ENCODE measurements at regions not wholly inside any gene's neighbourhood (a gene's known extent, or its start where the extent isn't known, plus 50 kb on each side); places are given as distances from the start of the nearest gene placed in this dataset.

DNA sequence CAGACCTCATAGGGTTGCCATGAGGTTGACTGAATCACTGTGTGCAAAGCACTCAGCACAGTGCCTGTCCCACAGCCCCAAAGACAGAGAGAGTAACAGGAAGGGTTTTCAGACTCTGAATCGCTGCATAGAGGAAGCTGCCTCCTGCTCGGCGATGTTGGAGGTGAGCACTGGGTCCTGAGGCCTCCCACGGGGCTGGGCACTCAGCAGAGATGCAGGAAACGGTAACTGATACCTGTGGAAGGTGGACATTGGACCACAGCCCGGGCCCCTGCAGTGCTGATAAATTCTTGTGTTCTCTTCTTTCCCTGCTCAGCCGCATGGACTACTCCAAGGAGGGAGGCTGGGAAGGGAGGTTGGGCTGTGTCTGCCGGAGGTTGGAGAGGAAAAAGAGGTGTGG lies 389.7 kb downstream of the PTPRU start:
- TF ChIP-seq, protein P1, sequence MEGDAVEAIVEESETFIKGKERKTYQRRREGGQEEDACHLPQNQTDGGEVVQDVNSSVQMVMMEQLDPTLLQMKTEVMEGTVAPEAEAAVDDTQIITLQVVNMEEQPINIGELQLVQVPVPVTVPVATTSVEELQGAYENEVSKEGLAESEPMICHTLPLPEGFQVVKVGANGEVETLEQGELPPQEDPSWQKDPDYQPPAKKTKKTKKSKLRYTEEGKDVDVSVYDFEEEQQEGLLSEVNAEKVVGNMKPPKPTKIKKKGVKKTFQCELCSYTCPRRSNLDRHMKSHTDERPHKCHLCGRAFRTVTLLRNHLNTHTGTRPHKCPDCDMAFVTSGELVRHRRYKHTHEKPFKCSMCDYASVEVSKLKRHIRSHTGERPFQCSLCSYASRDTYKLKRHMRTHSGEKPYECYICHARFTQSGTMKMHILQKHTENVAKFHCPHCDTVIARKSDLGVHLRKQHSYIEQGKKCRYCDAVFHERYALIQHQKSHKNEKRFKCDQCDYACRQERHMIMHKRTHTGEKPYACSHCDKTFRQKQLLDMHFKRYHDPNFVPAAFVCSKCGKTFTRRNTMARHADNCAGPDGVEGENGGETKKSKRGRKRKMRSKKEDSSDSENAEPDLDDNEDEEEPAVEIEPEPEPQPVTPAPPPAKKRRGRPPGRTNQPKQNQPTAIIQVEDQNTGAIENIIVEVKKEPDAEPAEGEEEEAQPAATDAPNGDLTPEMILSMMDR (IDR thresholded peaks at IDR 0.05) = no peak
- no peak for TF ChIP-seq EZH2 (IDR thresholded peaks at IDR 0.05)
- no peak for TF ChIP-seq EZH2phosphoT487 (IDR thresholded peaks at IDR 0.05)

All from neural progenitor cell (in vitro differentiated cells).